CD4-positive, alpha-beta T cell treated with Interleukin-6 at 100 ng/mL for 8 hours (primary cell): ENCODE measurements at regions not wholly inside any gene's neighbourhood (a gene's known extent, or its start where the extent isn't known, plus 50 kb on each side); places are given as distances from the start of the nearest gene placed in this dataset.
"Not testable (repeated sequence)": the region's sequence is repeated elsewhere in the genome, so short reads cannot be mapped to it uniquely, and the experiment has no call there.

Source experiments
- DNase-seq: peaks from one replicate; pipeline ENCODE4 v3.0.0-alpha.2; 2020; ENCODE audit warnings: mixed read lengths, low spot score

GRCh38 chr6:154923199-154923869 lies 71.8 kb upstream of the TIAM2 start:
- no peak for DNase-seq

GRCh38 chr6:154925130-154925529 lies 70.0 kb upstream of the TIAM2 start:
- no peak for DNase-seq

GRCh38 chr6:154926366-154926765 lies 68.7 kb upstream of the TIAM2 start:
- DNase-seq, result no peak

GRCh38 chr6:154928325-154928922 lies 66.7 kb upstream of the TIAM2 start:
- DNase-seq, result peak; percentile 50

- DNase-seq, result no peak
These were observed 64.7 kb upstream of the TIAM2 start for GRCh38 chr6:154930451-154930851.

- DNase-seq, result no peak
These were observed 63.2 kb upstream of the TIAM2 start for GRCh38 chr6:154931711-154932424.

- no peak for DNase-seq
These were observed 62.5 kb upstream of the TIAM2 start for GRCh38 chr6:154932515-154933027.

- no peak for DNase-seq
These were observed 61.8 kb upstream of the TIAM2 start for GRCh38 chr6:154933181-154933827.

- no peak for DNase-seq
These were observed 57.6 kb upstream of the TIAM2 start for GRCh38 chr6:154937306-154938220.

GRCh38 chr6:154938221-154938580 lies 56.9 kb upstream of the TIAM2 start:
- no peak for DNase-seq

- not testable (repeated sequence) for DNase-seq
These were observed 56.3 kb upstream of the TIAM2 start for GRCh38 chr6:154938727-154939285.

- DNase-seq, result no peak
These were observed 52.3 kb upstream of the TIAM2 start for GRCh38 chr6:154942770-154943169.

- no peak for DNase-seq
These were observed 49.7 kb upstream of the TIAM2 start for GRCh38 chr6:154945271-154945890.
